Activated CD4-positive, alpha-beta T cell treated with anti-CD3 and anti-CD28 coated beads, Interleukin-2, amount 50 U/mL, for 1 hour (primary cell): ENCODE measurements at regions not wholly inside any gene's neighbourhood (a gene's known extent, or its start where the extent isn't known, plus 50 kb on each side); places are given as distances from the start of the nearest gene placed in this dataset.

ENCODE experiments used
- DNase-seq: peaks from one replicate; pipeline ENCODE4 v3.0.0-alpha.2; 2020

- no peak for DNase-seq
Observed at GRCh38 chr3:124512881-124513609, 217.2 kb upstream of the UMPS start.

- no peak for DNase-seq
Observed at GRCh38 chr3:124513610-124513997, 216.6 kb upstream of the UMPS start.

GRCh38 chr3:124514683-124515082 lies 215.6 kb upstream of the UMPS start:
- no peak for DNase-seq

GRCh38 chr3:124516333-124516732 lies 213.9 kb upstream of the UMPS start:
- no peak for DNase-seq

GRCh38 chr3:124517306-124517705 lies 212.9 kb upstream of the UMPS start:
- no peak for DNase-seq

- DNase-seq, result no peak
Observed at GRCh38 chr3:124518350-124518749, 211.9 kb upstream of the UMPS start.

- no peak for DNase-seq
Observed at GRCh38 chr3:124519591-124520194, 210.6 kb upstream of the UMPS start.

GRCh38 chr3:124520970-124521369 lies 209.3 kb upstream of the UMPS start:
- DNase-seq, result no peak

GRCh38 chr3:124522082-124522625 lies 208.1 kb upstream of the UMPS start:
- DNase-seq, result no peak

- DNase-seq, result no peak
Observed at GRCh38 chr3:124526601-124527000, 203.7 kb upstream of the UMPS start.

GRCh38 chr3:124529826-124530571 lies 200.3 kb upstream of the UMPS start:
- no peak for DNase-seq

GRCh38 chr3:124530916-124531315 lies 199.3 kb upstream of the UMPS start:
- DNase-seq, result no peak

- DNase-seq, result no peak
Observed at GRCh38 chr3:124532071-124532470, 198.2 kb upstream of the UMPS start.

GRCh38 chr3:124535306-124535705 lies 194.9 kb upstream of the UMPS start:
- DNase-seq, result no peak

- DNase-seq, result no peak
Observed at GRCh38 chr3:124540550-124541211, 189.6 kb upstream of the UMPS start.

- no peak for DNase-seq
Observed at GRCh38 chr3:124542214-124542869, 187.9 kb upstream of the UMPS start.

- no peak for DNase-seq
Observed at GRCh38 chr3:124545891-124546290, 184.4 kb upstream of the UMPS start.

GRCh38 chr3:124552224-124552623 lies 178.0 kb upstream of the UMPS start:
- no peak for DNase-seq

- no peak for DNase-seq
Observed at GRCh38 chr3:124553178-124553577, 177.1 kb upstream of the UMPS start.

- DNase-seq, result no peak
Observed at GRCh38 chr3:124556636-124557035, 173.6 kb upstream of the UMPS start.

- no peak for DNase-seq
Observed at GRCh38 chr3:124557433-124558232, 172.6 kb upstream of the UMPS start.
